ENCODE measurements at regions not wholly inside any gene's neighbourhood (a gene's known extent, or its start where the extent isn't known, plus 50 kb on each side); places are given as distances from the start of the nearest gene placed in this dataset.
A peak's percentile ranks its signal among the peaks of the same experiment; 100 is the strongest.
"Not testable (repeated sequence)": the region's sequence is repeated elsewhere in the genome, so short reads cannot be mapped to it uniquely, and the experiment has no call there.

DNA sequence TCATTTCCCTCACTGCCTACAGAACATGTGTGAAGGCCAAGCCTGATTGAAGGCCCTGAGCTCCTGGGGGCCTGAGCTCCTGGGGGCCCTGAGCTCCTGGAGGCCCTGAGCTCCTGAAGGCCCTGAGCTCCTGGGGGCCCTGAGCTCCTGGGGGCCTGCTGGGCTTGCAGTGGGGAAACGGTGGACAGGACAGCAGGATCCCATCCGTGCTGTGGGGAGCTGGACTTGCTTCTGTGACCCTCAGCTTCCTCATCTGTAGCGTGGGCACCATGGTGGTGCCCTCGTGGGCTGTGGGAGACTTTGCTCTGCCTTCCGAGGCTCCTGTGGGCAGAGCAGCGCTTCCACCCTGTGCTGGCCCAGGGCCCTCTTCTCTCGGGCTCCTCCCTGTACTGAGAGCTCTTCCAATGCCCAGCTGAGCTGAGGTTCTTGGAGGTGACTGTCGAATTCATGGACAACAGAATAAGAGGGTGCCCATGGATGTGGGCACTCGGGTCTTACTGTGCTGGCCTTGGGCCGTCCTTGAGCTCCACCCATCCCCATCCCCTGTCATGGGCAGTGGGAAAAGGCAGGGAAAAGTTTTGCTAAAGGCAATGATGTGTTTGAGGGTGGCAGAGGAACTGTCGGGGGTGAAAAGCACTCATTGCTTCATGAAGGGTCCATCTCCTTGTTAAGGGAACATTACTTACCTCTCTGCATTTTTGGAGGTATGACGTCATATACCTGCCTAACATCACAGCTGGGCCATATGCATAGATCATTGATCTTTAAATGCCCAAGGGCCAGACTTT, 786.7 kb downstream of the TBC1D22A start:
- ATAC-seq: no peak

DNA sequence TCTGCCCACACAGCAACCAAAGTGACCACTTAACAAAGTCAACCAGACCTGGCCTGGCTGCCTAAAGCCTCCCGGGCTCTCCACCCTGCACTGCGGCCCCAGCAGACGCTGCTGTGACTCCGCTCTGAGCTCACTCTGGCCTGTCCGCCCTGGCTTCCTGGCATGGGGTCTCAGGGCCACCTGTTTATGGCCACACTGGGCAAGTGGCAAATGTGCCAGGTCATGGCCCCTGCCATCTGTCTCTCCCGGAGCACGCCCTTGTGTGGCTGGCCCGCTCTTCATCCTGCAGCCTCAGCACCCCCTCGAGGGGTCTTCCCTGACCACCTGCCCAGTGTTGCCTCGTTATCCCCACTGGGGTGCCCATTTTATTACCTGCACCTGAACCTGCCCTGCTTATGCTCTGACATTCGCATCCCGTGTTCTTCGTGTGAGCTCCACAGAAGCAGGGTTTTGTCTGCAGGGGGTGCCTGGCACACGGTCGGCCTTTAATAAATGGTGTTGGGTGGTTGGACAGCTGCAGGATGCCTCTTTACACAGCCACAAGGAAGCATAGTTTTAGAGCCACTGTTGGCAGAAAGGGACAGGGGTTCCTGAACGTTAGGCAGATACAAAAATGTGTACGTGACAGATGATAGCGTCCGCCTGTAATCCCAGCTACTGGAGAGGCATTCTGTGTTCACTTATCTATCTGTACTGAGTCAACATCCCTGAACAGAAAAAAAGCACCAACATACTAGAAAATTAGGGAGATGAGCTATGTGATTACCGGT, 785.6 kb downstream of the TBC1D22A start:
- no peak for ATAC-seq

GRCh38 chr22:47547239-47547661, 784.8 kb downstream of the TBC1D22A start:
- no peak for ATAC-seq

DNA sequence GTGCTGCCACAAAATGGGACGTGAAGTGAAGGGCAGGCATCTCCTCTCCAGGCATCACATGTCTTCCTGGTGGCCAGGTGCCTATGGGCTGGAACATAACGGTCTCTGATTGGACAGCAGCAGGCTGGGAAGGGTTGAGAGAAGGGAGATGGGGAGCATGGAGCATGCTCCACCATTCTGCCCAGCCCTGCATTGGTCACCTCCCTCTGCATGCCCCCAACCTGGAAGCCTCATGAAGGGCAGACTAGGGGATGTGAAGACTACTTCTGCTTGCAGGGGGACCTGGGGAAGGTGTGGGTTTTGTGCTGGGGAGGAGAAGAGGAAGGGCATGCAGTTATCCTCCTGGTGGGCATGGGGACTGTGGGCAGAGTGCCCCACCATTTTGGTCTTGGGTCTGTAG, 782.2 kb downstream of the TBC1D22A start:
- ATAC-seq: no peak

DNA sequence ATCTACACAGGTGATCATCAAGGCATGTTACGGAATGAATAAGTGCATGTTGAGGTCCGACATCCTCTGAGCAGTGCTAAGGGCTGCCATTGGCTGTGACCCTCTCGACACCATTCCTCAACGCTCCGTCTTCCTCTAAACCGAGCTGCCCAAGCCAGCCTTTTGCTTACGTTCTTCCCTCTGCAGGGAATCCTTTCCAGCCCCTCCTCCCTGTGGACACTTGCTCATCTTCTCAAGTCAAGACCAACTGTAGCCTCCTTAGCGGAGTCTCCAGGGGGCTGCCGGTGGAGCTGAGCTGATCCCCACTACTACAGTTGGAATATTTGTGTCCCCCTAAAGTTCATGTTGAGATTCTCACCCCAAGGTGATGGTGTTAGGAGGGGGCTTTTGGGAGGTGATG, 781.0 kb downstream of the TBC1D22A start:
- ATAC-seq: no peak

DNA sequence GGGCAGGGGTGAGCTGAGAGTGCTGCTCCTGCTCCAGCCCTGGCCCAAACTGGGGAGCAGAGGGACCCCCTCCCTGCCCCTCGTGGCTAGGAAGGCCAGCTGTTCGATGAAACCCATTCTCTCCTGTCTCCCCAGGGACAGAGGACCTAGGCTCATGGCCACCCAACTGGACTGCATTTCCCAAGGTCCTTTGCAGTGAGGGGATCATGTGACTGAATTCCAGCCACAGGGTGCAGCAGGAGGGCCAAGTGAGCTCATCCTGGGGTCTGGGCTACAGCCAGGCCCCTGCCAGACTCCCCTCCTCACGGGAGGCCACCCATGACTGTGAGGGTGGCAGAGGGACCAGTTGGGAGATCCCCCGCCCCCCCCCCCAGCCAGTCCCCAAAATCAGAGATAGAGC, 777.6 kb downstream of the TBC1D22A start:
- no peak for ATAC-seq

DNA sequence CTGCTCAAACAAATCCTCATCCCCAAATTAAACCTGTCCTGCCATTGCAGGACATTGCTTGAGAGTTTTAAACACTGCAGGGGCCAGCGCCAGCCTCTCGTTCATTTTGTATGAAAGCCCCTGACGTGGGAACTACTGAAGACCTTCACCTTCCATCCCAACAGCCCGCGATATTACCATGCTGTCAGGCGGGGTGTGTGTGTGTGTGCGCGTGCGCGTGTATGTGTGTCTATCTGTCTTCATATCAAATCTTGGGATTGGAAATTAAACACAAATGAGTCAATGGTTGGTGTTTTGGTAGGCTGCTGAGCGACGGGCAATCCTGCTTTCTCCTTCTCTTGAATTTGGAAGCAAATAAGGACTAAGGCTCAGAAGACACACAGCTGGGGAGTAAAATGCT, 776.9 kb downstream of the TBC1D22A start:
- ATAC-seq: no peak

DNA sequence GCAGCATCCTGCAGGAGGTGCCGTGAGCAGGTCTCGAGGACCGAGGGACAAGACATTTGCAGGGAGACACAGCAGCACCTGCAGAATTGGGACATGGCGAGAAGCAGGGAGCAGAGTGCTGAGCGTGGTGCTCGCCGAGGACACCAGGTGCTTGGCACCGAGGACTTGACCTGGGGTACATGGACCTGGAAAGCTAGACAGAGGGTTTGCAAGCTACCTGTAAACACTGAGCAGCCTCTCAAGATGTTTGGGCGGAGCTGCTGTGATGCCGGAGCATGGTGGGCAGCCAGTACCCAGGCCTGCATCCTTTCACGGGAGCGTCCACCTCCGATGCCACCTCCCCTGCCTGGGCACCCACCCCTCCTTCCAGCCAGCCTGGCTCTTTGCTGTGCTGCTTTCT, 773.2 kb downstream of the TBC1D22A start:
- ATAC-seq: no peak

GRCh38 chr22:47534804-47535410, 772.5 kb downstream of the TBC1D22A start:
- ATAC-seq: no peak

DNA sequence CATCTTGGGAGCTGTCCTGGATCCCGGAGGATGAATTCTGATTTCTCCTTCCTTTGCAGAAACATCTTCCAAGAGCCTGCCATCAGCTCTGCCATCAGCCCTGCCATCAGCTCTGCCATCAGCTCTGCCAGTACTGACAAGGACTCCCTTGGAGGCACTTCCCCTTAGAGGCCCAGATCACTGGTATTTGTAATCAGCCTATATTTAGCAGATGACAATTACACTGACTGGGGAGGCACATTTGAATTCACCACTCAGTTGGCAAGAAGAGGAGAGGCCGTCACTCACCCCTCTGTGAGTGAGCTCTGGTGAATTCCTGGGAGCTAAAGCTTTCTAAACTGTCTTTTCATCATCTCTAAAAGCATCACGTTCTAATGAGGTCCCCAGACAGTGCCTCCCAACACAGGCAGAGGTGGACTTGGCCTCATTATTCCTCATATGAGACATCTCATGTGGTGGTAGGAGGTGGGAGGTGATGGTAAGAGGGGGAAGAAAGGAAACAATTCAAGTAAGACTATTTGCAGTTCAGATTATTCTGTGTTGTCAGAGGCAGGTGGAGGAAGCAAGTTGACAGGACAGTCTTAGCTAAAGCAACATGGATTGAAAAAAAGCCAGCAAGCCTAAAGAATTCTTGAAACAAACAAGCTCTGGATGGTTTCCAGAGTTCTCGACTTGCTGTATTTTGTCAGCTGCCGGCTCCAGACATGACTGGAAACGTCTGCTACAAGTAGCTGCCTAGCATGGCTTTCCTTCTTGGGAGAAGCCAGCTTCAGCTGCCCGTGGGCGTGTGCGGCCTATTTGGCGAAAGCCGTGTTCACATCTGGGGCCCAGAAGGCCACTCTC, 771.7 kb downstream of the TBC1D22A start:
- ATAC-seq: no peak

DNA sequence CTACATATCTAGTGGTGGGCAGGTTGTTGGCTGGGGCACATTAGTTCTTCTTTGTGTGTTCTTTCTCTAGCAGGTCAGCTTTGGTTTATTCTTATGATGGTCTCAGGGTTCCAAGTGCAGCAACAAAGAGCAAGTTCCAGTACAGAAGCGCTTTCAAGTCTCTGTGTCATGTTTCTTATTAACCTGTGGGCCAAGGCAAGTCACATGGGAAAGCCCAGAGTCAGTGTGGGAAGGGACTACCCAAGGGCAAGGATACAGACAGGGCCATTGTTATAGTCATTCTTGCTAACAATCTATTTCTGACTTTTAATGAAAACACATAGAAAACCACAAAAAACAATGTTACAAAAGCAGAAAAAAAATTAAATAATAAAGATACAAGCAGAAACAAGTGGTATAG, 754.6 kb downstream of the TBC1D22A start:
- ATAC-seq: no peak

DNA sequence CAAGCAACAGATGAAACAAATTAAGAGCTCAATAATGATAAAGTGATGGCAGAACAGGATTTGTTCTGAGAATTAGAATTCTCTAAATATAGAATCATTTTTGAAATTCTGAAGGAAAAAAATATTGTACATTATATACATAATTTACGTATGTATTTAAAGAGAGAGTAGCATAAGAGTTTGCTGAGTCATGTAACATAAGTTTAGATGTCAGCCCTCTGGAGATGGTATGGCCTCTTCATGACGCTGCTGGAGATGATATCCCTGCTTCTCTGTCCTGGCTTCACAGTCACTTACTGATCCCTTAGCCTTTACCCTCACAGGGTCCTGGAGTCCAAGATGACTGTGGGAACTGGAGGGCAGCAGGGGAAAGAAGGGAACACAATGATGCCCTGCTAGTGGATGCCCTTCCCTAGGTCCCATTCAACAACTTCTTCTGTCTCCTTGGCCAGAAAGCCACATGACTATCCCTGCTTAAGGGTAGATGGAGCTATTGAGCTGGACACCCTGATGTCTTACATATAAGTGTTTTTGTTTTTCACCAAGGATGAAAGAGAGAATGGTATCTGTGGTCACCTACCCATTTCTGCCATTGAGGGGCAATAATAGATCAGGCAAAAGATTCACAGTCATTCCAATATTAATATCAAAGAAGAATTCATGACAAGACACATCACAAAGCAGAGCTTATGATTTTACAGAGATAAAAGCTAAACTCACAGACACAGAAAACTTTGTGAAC, 753.1 kb downstream of the TBC1D22A start:
- ATAC-seq: no peak

DNA sequence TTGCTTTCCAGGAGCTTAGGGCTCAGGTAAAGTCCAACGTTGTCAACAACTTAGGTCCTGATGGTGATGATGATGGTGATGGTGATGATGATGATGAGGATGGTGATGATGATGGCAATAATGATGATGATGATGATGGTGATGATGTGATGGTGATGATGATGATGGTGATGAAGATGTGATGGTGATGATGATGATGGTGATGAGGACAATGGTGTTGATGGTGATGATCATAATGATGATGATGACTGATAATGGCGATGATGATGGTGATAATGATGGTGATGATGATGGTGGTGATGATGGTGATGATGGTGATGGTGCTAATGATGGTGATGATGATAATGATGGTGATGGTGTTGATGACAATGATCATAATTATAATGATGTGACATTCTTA, 750.2 kb downstream of the TBC1D22A start:
- no peak for ATAC-seq

DNA sequence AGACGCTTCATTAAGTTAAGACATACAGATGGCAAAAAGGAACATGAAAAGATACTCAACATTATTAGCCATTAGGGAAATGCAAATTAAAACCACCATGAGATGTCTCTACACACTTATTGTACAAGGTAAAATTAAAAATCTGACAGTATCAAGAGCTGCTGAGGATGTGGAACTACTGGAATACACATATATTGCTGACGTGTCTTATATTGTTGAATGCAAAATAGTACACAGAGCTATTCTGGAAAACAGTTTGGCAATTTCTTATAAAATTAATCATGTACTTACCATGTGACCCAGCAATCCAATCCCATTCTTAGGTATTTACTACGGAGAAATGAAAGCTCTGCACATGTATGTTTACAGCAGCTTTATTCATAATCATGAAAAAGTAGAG, 742.5 kb downstream of the TBC1D22A start:
- ATAC-seq: no peak

GRCh38 chr22:47498969-47499495, 736.6 kb downstream of the TBC1D22A start:
- ATAC-seq: no peak

- ATAC-seq: no peak
Observed at GRCh38 chr22:47497666-47498065, 735.2 kb downstream of the TBC1D22A start.

GRCh38 chr22:47495110-47495509, 732.7 kb downstream of the TBC1D22A start:
- peak in 1 of 2 donors; percentile 28 for ATAC-seq

DNA sequence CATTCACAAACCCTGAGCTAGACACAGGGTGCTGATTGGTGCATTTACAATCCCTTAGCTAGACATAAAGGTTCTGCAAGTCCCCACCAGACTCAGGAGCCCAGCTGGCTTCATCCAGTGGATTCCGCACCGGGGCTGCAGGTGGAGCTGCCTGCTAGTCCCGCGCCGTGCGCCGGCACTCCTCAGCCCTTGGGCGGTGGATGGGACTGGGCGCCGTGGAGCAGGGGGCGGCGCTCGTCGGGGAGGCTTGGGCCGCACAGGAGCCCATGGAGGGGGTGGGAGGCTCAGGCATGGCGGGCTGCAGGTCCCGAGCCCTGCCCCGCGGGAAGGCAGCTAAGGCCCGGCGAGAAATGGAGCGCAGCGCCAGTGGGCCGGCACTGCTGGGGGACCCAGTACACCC, 725.7 kb downstream of the TBC1D22A start:
- not testable (repeated sequence) for ATAC-seq

GRCh38 chr22:47486569-47487312, 724.3 kb downstream of the TBC1D22A start:
- no peak for ATAC-seq

- ATAC-seq: no peak
Observed at GRCh38 chr22:47484960-47485569, 722.6 kb downstream of the TBC1D22A start.

DNA sequence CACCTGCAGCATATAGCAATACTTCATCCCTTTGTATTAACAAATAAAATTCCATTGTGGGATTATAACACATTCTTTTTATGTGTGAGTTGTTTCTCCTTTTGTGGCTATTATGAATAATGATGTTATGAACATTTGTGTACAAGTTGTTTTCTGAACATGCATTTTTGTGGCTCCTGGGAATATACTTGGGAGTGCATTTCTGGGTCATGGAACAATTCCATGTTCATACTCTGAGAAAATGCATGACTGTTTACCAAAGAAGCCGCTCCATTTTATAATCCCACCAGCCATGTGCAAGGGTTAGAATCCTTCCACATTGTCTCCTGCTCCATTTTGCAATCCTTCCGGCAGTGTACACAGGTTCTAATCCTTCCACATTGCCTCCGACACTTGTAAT, 713.8 kb downstream of the TBC1D22A start:
- ATAC-seq: no peak

Measured in activated CD4-positive, CD25-positive, alpha-beta regulatory T cell treated with anti-CD3 and anti-CD28 coated beads, Interleukin-2, amount 50 U/mL, for 24 hours (primary cell).